ENCODE measurements at regions not wholly inside any gene's neighbourhood (a gene's known extent, or its start where the extent isn't known, plus 50 kb on each side); places are given as distances from the start of the nearest gene placed in this dataset.
A peak's percentile ranks its signal among the peaks of the same experiment; 100 is the strongest.

DNA sequence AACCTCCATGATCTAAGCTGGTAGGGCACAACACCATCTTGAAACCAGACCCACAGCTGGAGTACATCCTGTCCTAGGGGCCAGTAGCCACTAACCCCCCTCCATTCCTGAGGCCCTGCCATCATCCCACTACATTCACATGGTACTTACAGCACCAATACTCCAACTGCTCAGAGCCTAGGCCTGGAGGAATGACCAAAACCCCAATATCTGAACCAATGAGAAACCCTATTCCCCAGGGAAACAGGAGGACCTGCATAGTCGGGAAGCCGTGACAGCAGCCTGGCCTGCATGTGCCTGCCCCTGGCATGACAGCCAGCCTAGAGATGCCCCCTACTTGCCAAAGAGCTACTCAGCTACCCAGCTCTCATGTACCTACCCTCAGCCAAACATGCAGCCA is 65.4 kb upstream of the DMRT1 start:
- Histone ChIP-seq H2AFZ (ENCODE audit: low read length) (no peak overlapping the region), H3K4me2 (ENCODE audit: extremely low read depth, insufficient read depth, low read length) (no peak overlapping the region), H3K27me3 (ENCODE audit: control insufficient read depth, insufficient read depth, low read length) (no peaks in the 10 kb centered on the region), H3K27ac (ENCODE audit: insufficient read depth, low read length) (no peak overlapping the region), H3K79me2 (ENCODE audit: control insufficient read depth, insufficient read depth, low read length) (no peaks in the 10 kb centered on the region), H3K36me3 (ENCODE audit: control insufficient read depth, insufficient read depth, low read length) (no peaks in the 10 kb centered on the region), H4K20me1 (ENCODE audit: control insufficient read depth, extremely low read depth, insufficient read depth, low read length) (no peaks in the 10 kb centered on the region), H3K4me1 (ENCODE audit: control insufficient read depth, extremely low read depth, insufficient read depth, low read length) (no peaks in the 10 kb centered on the region), H3K9me3 (ENCODE audit: control insufficient read depth, insufficient read depth, low read depth, low read length) (no peaks in the 10 kb centered on the region), H3K9ac (ENCODE audit: insufficient read depth, low read length) (no peak overlapping the region), H3K4me3 (replicated peaks in 1 of 4; ENCODE audit: control extremely low read depth in 1 of 4, insufficient read depth in 1 of 4, low read depth in 3 of 4, low read length in 4 of 4) (no peak overlapping the region)
- DNase-seq (ENCODE audit: low read depth in 2 of 2): no peak
- TF ChIP-seq EZH2 (IDR thresholded peaks at IDR 0.05; ENCODE audit: low read length, missing control alignments): no peak
- TF ChIP-seq, protein P1, sequence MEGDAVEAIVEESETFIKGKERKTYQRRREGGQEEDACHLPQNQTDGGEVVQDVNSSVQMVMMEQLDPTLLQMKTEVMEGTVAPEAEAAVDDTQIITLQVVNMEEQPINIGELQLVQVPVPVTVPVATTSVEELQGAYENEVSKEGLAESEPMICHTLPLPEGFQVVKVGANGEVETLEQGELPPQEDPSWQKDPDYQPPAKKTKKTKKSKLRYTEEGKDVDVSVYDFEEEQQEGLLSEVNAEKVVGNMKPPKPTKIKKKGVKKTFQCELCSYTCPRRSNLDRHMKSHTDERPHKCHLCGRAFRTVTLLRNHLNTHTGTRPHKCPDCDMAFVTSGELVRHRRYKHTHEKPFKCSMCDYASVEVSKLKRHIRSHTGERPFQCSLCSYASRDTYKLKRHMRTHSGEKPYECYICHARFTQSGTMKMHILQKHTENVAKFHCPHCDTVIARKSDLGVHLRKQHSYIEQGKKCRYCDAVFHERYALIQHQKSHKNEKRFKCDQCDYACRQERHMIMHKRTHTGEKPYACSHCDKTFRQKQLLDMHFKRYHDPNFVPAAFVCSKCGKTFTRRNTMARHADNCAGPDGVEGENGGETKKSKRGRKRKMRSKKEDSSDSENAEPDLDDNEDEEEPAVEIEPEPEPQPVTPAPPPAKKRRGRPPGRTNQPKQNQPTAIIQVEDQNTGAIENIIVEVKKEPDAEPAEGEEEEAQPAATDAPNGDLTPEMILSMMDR (conservative IDR thresholded peaks at IDR 0.05 in 1 of 2, IDR thresholded peaks at IDR 0.05 in 1 of 2; ENCODE audit: low read depth in 1 of 2, low read length in 2 of 2): no peak

DNA sequence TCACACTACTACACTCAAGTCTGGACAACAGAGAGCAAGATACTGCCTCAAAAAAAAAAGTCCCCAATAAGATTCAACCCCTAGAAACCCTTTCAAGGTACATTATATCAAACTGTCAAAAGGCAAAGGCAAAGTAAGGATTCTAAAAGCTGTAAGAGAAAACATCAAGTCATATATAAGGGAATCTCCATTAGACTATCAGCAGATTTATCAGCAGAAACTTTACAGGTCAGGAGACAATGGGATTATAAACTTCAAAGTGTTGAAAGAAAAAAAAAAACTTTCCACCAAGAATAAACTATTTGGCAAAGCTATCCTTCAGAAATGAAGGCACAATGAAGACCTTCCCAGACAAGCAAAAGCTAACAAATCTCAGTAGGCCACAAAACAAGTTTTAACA is 63.5 kb upstream of the DMRT1 start:
- H3K9me3 ChIP-seq (ENCODE audit: control insufficient read depth, insufficient read depth, low read depth, low read length): no peaks in the 10 kb centered on the region
- no peak overlapping the region for H3K27ac ChIP-seq (ENCODE audit: insufficient read depth, low read length)
- H3K79me2 ChIP-seq (ENCODE audit: control insufficient read depth, insufficient read depth, low read length): no peaks in the 10 kb centered on the region
- DNase-seq (ENCODE audit: low read depth in 2 of 2): no peak
- H3K4me3 ChIP-seq (replicated peaks in 1 of 4; ENCODE audit: control extremely low read depth in 1 of 4, insufficient read depth in 1 of 4, low read depth in 3 of 4, low read length in 4 of 4): no peak overlapping the region
- H3K9ac ChIP-seq (ENCODE audit: insufficient read depth, low read length): no peak overlapping the region
- no peak for TF ChIP-seq EZH2 (IDR thresholded peaks at IDR 0.05; ENCODE audit: low read length, missing control alignments)
- TF ChIP-seq, protein P1 (conservative IDR thresholded peaks at IDR 0.05 in 1 of 2, IDR thresholded peaks at IDR 0.05 in 1 of 2; ENCODE audit: low read depth in 1 of 2, low read length in 2 of 2): no peak
- H3K27me3 ChIP-seq (ENCODE audit: control insufficient read depth, insufficient read depth, low read length): no peaks in the 10 kb centered on the region
- no peak overlapping the region for H2AFZ ChIP-seq (ENCODE audit: low read length)
- H3K4me1 ChIP-seq (ENCODE audit: control insufficient read depth, extremely low read depth, insufficient read depth, low read length): no peaks in the 10 kb centered on the region
- no peaks in the 10 kb centered on the region for H4K20me1 ChIP-seq (ENCODE audit: control insufficient read depth, extremely low read depth, insufficient read depth, low read length)
- H3K36me3 ChIP-seq (ENCODE audit: control insufficient read depth, insufficient read depth, low read length): no peaks in the 10 kb centered on the region
- H3K4me2 ChIP-seq (ENCODE audit: extremely low read depth, insufficient read depth, low read length): no peak overlapping the region

DNA sequence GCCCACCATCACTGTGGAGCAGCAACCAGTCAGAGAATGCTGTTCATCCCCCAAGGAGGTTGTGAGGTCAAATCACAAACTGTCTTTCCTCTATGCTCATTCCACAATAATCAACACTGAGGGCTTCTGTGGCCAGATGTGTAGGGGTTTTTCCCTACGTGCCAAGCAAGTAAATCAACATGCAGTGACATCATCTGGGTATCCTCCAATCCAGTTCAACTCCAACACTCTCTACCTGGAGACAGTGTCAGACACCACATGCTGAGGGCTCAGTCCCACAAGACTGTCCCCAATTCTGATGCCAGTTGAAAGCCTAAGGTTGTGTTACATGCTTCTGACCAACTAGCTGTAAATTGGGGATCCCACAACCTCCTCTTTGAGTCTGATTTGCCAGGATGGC is 57.3 kb upstream of the DMRT1 start:
- H3K4me1 ChIP-seq (ENCODE audit: control insufficient read depth, extremely low read depth, insufficient read depth, low read length): no peaks in the 10 kb centered on the region
- no peak for TF ChIP-seq EZH2 (IDR thresholded peaks at IDR 0.05; ENCODE audit: low read length, missing control alignments)
- TF ChIP-seq, protein P1 (conservative IDR thresholded peaks at IDR 0.05 in 1 of 2, IDR thresholded peaks at IDR 0.05 in 1 of 2; ENCODE audit: low read depth in 1 of 2, low read length in 2 of 2): no peak
- no peaks in the 10 kb centered on the region for H3K79me2 ChIP-seq (ENCODE audit: control insufficient read depth, insufficient read depth, low read length)
- peak in 1 of 2 donors; percentile 17 for DNase-seq (ENCODE audit: low read depth in 2 of 2)
- no peak overlapping the region for H3K27ac ChIP-seq (ENCODE audit: insufficient read depth, low read length)
- no peaks in the 10 kb centered on the region for H3K27me3 ChIP-seq (ENCODE audit: control insufficient read depth, insufficient read depth, low read length)
- no peak overlapping the region for H2AFZ ChIP-seq (ENCODE audit: low read length)
- H3K9me3 ChIP-seq (ENCODE audit: control insufficient read depth, insufficient read depth, low read depth, low read length): no peaks in the 10 kb centered on the region
- H4K20me1 ChIP-seq (ENCODE audit: control insufficient read depth, extremely low read depth, insufficient read depth, low read length): no peaks in the 10 kb centered on the region
- H3K36me3 ChIP-seq (ENCODE audit: control insufficient read depth, insufficient read depth, low read length): no peaks in the 10 kb centered on the region
- no peak overlapping the region for H3K4me2 ChIP-seq (ENCODE audit: extremely low read depth, insufficient read depth, low read length)
- no peak overlapping the region for H3K9ac ChIP-seq (ENCODE audit: insufficient read depth, low read length)
- no peak overlapping the region for H3K4me3 ChIP-seq (replicated peaks in 1 of 4; ENCODE audit: control extremely low read depth in 1 of 4, insufficient read depth in 1 of 4, low read depth in 3 of 4, low read length in 4 of 4)

All from fibroblast of lung (primary cell).